HL-60 (cell line): ENCODE measurements at regions not wholly inside any gene's neighbourhood (a gene's known extent, or its start where the extent isn't known, plus 50 kb on each side); places are given as distances from the start of the nearest gene placed in this dataset.

Experiments
- CTCF ChIP-seq: IDR thresholded peaks from one replicate; pipeline ENCODE4 v1.5.1; 2011; ENCODE audit warnings: low read length, control low read depth, inconsistent platforms; ENCODE audit not compliant: insufficient read depth
- GABPA ChIP-seq: IDR thresholded peaks from 2 replicates; pipeline ENCODE4 v1.6.1; 2012; ENCODE audit warnings: low read depth
- REST ChIP-seq: IDR thresholded peaks from 2 replicates; pipeline ENCODE4 v1.6.1; 2012; ENCODE audit warnings: low read depth; ENCODE audit not compliant: insufficient replicate concordance

- TF ChIP-seq CTCF: no peak
- TF ChIP-seq REST: no peak
- TF ChIP-seq GABPA: no peak
Observed at GRCh38 chr5:54668096-54668495, 150.5 kb downstream of the SNX18 start.
